ENCODE measurements at regions not wholly inside any gene's neighbourhood (a gene's known extent, or its start where the extent isn't known, plus 50 kb on each side); places are given as distances from the start of the nearest gene placed in this dataset.

DNA sequence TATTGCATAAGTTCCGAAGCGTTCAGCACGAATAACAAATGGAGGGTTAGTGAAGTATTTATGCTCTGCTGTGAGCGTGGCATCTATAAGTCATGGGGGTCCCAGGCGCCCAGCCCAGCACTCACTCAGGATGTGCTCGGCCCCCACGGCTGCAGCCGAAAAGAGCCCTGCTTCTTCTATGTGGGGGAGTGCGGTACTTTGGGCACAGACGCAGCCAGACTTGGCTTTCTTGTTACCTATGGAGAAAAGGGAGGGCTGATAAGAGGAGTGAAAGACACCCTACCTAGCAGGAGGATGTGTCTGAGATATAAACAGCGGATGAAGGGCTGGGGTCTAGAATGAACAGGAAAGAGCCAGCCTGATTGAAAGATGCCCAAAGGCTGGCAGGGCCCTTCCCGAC lies 51.4 kb downstream of the MRPL36 start:
- in situ Hi-C loops (cut with MboI; ENCODE audit: low pct_unique_long_range_greater_than_20kb, low sequenced_read_pairs), result no loop called here
- no peak for DNase-seq

DNA sequence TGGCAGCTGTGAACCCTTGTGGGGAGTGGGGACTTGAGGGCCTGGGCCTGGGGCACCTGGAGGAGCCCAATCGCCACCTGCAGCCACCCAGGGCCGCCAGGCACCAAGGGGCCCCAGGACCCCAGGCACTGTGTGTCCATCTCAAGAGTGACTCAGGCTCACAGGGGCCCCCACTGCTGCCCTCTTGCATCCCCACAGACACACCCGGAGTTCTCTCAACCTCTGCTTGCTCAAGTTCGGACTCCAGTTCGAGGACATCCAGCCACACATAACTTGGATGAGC lies 51.9 kb downstream of the MRPL36 start:
- no peak for DNase-seq
- in situ Hi-C loops (cut with MboI; ENCODE audit: low pct_unique_long_range_greater_than_20kb, low sequenced_read_pairs), result no loop called here

DNA sequence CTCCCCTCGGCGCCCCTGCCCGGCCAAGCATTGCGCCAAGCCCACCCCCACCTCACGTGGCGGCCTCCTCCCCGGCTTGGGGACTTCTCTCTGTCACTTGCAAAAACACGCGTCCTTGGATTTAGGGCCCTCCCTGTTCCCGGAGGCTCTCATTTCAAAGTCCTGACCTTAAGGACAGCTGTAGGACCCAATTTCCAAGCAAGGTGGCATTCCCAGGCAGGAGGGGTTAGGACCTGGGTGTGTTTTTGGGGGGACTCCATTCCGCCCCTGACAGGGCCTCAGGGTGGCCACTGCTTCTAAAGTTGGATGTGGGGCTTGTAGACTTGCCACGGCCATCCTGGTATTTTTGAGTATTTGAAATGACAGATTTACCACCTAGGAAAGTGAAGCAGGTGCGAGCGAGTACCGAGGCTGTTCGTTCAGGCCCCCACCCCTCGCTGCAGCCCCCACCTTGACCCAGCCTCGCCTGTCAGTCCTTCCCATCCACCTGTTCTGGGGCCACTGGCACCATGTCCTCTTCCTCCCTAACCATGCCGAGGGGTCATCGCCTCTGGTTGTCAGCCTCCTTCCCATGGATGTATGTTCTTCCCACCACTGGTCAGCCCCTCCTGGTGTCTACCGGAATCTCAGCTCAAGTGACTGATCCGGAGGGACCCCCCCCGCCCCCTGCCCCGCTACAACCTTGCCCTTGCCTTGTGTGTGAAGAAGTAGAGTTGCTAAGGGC lies 52.4 kb downstream of the MRPL36 start:
- in situ Hi-C loops (cut with MboI; ENCODE audit: low pct_unique_long_range_greater_than_20kb, low sequenced_read_pairs), result no loop called here
- DNase-seq, result no peak

DNA sequence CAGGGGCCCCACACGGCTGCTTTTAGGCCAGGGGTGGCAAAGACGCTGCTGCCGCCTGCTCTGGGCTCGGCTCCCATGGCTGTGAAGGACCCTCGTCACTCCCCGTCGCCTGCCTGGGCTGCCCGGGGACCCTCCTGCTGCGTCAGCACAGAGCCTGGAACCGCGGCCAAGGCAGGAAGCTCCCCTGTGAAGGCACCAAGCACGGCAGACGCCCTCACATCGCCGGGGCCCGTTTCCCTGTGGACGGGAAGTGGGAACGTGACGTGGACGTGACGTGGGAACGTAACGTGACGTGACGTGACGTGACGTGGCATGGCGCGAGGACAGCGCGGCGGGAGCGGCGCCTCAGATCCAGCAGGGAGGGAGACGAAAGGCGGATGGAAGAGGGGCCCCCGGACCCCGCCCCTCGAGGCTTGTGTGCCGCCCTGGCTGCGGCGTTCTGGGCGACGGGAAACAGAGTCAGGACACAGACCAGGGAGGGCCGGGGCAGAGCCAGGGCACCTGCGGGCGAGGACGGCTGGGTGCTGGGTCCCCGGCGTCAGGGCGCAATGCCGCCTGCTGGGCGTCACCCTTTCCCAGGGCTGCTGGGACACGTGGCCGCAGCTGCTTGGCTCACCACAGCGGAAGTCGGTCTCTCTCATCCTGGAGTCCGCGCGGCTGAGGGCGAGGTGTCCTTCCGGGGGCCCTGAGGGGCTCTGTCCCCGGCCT lies 53.1 kb downstream of the MRPL36 start:
- in situ Hi-C loops (cut with MboI; ENCODE audit: low pct_unique_long_range_greater_than_20kb, low sequenced_read_pairs), result no loop called here
- DNase-seq, result no peak

DNA sequence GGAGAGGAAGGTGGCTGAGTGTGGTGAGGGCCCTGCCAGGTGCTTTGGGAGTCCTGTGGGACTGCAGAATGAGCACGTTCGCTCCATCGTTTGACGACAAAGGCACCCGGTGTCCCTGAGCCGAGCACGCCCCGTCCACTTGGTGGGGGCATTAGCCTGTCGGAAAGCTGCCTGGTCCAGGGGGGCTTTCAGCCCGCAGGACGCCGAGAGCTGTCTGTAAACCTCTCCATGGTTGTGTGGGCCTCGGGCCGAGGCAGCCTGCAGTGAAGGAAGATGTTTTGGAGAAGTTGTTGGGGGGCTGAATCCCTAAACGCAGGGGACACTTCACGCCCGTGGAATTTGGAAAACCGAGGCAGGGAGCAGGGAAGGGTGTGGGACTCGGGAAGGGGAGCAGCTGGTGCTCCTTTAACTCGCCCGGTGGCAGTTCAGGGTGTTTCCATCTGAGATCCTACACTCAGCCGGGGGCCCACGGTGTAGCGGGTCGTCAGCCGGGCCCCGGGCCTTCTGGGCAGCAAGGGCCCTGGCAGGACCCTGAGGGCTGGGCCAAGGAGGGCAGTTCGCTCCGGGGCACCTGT lies 53.8 kb downstream of the MRPL36 start:
- in situ Hi-C loops (cut with MboI; ENCODE audit: low pct_unique_long_range_greater_than_20kb, low sequenced_read_pairs), result no loop called here
- DNase-seq, result no peak

DNA sequence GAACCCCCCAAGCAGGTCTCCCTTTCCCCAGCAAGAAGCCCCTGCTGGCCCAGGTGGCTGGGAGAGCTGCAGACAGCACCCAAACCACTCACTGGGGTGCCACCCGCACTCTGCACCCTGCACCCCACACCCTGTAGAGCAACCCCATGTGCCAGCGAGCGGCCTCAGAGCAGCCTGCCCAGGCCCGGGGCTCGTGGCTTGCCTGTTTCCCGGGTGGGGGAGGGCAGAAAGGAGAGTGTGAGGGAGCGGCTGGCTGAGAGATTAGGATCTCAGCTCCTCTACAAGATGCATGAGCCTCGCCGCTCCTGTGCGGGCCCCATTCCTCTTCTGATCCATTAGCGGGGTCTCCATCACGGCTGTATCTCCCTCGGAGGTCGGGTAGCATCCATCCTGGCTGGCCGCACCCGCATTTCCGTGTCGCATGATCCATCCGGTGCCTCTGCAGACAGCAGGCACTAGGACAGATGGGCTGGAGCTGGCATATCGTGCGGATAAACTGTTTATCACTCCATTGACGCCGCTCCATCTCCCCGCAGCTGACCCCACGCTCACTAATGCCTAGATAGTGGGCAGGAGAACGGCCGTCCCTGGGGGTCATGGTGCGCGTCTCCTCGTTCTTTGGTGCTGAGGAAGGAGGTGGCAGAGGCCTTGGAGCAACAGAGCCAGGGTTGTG lies 54.4 kb downstream of the MRPL36 start:
- no peak for DNase-seq
- in situ Hi-C loops (cut with MboI; ENCODE audit: low pct_unique_long_range_greater_than_20kb, low sequenced_read_pairs), result no loop called here

DNA sequence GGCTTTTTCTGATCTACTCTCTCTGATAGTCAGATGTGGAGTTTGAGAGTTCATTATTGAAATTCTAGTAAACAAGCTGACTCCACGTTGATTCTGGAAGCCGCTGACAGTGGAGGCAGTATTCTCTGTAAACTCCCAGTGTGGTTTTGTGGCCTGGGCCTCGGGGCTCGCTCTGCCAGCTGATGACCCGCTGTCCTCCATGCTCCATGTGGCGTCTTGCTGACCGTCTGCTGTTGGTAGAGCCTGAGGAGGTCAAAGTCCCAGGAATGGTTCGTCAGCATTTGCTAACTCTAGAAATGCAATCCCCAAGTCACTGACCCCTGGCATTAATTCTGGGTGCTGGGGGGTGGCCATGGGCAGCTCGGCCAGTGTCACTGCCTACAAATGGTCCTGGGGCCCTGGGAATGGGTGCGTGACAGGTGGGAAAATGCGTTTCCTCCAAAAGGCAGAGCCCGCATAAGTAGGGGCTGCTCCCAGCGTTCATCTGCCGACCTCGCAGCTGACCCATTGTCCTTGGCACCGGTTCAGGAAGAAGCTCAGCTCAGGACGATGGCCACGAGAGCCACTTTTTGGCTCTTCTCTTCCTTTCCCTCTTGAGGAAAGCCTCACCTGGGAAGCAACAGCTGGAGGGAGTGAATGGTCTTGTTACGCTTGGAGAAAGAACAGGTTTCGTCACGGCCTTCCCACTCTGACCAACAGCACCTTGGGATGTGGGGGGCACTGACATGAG lies 55.1 kb downstream of the MRPL36 start:
- in situ Hi-C loops (cut with MboI; ENCODE audit: low pct_unique_long_range_greater_than_20kb, low sequenced_read_pairs), result no loop called here
- DNase-seq, result no peak

DNA sequence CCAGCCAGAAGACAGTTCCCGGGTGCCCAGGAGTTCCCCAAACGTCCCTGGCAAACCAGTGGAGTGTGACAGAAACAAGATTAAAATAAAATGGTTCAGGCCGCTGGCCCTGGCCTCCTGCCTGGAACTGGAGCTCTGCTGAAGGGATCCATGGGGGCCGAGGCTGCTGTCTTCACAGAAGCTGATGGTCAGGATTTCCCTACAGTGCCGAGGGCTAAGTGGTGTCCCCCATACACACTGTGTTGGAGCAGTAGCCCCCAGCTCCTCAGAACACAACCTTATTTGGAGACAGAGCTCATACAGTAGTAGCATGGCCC lies 55.9 kb downstream of the MRPL36 start:
- in situ Hi-C loops (cut with MboI; ENCODE audit: low pct_unique_long_range_greater_than_20kb, low sequenced_read_pairs), result no loop called here
- DNase-seq, result no peak

DNA sequence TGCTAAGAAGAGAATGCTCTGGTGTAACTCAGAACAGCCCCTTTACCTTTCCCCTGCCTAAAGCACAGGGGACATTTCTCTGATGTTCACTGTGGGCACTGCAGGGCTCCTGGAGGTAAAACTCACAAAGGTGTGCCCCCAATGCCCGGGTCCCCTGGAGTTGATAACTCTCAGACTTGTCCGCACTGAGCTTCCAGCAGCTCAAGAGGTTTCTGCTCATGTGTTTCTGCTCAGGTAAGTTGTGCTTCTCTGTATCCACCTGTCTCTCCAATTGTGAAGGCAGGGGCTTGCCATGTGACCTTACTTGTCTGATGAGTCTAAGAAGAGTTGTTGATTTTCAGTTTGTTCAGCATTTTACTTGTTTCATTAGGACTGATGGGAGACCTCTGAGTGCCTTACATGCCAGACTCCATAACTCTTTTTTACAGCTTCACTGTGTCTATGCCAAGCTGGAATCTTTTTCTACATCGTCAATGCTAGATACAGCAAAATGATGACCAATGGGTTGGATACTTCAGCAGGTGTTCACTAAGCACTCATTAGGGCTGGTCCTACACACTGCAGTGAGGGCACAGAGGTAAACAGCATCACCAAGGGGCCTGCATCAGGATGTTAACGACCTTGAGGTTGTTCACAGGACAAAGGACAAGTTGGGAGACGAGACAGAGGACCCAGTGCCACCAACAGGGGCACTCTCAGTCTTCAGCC lies 56.4 kb downstream of the MRPL36 start:
- in situ Hi-C loops (cut with MboI; ENCODE audit: low pct_unique_long_range_greater_than_20kb, low sequenced_read_pairs), result no loop called here
- DNase-seq, result no peak

DNA sequence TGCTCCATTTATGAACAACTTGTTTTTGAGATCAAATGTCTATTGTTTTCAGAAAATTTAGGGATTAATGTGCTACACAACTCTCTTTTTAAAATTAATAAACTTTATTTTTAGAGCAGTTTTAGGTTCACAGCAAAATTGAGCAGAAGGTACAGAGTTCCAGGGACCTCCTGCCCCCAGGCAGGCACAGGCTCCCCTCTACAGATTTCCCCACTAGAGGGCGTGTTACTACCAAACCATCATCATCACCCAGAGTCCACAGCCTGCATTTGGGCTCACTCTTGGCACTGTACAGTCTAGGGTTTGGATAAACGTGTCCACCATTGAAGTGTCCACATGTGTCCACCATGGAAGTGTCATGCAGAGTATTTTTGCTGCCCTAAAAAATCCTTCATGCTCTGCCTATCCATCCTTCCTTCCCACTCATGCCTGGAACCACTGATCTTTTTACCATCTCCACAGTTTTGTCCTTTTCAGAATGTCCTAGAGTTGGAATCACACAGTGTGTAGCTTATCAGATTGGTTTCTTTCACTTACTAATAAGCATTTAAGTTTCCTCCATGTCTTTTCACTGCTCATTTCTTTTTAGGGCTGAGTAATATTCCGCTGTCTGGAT lies 61.7 kb downstream of the MRPL36 start:
- in situ Hi-C loops (cut with MboI; ENCODE audit: low pct_unique_long_range_greater_than_20kb, low sequenced_read_pairs), result no loop called here
- DNase-seq, result peak; percentile 62

DNA sequence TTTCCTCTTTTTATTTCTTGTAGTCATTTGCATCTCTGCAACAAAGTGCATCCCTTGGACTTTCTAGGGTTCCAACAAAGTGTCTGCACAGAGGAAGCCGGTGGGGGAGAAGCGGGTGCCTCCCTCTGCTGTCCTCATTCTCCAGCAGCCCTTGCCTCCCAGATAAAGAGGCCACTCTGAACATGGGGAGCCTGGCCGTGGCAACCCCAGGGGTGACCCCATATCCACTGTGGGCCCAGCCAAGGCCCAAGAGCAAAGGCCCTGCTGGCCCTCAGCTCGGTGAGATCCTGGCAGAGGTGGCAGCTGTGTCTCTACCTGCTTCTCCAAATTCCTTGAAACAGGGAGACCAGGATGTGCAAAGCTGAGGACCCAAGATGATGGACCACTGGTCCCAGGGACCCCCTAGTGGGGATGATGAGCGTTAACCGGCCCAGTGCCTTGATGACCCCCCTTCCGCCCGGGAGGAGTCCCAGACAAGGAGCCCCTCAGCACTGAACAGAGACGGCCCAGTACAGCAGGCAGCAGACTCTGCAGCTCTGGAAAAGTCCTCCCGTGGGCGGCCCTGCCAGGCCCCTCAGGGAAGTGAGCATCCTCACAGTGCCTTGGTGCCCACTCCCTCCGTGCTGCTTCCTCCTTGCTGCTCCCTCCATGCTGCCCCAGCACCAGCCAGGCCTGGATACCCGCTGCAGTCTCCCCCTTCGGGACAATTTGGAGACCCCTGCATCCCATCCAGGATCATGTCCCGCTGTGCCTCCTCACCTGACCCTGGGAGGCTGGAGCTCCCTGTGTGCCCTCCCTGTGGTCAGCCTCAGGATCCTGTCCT lies 62.5 kb downstream of the MRPL36 start:
- in situ Hi-C loops (cut with MboI; ENCODE audit: low pct_unique_long_range_greater_than_20kb, low sequenced_read_pairs), result no loop called here
- DNase-seq, result no peak

DNA sequence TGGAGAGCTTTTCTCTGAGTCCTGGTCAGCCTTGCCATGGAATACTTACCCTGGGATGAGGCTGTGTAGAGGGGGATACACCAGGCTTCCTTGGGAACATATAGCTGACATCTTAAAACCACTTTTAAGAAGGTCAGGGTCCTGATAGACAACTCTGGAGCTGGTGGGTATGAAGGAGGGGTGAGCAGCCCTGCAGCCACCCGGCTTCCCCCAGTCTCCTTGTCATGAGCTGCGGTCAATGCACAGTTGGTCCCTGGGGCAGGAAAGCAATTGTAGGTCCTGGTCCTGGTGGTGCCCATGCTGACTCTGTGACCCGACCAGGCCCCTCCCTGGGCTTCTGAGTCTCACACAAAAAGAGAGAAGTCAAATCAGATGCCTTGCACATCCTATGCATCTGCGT lies 63.6 kb downstream of the MRPL36 start:
- in situ Hi-C loops (cut with MboI; ENCODE audit: low pct_unique_long_range_greater_than_20kb, low sequenced_read_pairs), result no loop called here
- no peak for DNase-seq

DNA sequence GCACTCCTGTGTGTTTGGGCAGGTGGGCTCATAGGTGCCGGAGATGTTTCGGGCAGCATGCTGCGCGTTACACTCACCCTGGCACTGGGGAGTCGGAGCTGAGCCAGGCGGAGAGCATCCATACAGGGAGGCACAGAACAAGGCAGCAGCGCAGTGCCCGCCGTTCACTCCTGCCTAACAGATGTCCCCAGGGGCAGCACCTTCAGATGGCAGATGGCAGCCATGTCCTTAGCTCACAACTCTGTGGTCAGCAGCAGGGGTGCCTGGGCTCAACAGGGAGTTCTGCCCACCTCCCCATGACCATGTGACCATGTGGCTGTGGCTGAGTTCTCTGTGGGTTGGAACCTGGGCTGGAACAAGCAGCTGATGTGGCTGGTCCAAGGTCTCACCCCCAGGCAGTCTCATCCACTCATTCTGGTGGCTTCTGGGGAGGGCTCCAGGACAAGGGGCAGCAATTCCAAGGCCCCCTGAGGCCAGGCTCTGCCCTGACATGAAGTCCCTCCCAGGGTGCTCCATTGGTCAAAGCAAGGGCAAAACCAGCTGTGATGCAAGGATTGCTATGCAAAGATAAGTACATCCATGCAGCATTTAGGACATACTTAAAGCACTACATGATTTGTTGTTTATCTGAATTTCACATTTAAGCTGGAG lies 64.2 kb downstream of the MRPL36 start:
- DNase-seq, result no peak
- in situ Hi-C loops (cut with MboI; ENCODE audit: low pct_unique_long_range_greater_than_20kb, low sequenced_read_pairs), result no loop called here

DNA sequence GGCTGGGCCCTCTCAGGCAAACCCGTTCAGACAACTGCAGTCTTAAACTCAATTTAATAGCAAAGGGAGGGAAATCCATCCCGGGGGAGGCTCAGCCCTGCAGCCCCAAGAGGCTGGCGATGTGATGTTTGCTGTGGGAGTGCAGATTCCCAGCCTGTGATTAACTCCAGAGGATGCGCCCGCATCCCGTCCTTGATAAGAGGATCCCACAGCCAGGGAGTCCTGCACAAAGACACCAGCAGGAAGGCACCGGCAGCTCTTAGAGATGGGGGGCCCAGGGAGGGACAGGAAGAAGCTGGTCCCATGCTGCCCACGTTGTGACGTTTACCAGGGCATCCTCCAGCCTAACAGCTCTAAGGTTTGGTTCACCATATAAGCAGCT lies 64.7 kb downstream of the MRPL36 start:
- no peak for DNase-seq
- in situ Hi-C loops (cut with MboI; ENCODE audit: low pct_unique_long_range_greater_than_20kb, low sequenced_read_pairs), result no loop called here

DNA sequence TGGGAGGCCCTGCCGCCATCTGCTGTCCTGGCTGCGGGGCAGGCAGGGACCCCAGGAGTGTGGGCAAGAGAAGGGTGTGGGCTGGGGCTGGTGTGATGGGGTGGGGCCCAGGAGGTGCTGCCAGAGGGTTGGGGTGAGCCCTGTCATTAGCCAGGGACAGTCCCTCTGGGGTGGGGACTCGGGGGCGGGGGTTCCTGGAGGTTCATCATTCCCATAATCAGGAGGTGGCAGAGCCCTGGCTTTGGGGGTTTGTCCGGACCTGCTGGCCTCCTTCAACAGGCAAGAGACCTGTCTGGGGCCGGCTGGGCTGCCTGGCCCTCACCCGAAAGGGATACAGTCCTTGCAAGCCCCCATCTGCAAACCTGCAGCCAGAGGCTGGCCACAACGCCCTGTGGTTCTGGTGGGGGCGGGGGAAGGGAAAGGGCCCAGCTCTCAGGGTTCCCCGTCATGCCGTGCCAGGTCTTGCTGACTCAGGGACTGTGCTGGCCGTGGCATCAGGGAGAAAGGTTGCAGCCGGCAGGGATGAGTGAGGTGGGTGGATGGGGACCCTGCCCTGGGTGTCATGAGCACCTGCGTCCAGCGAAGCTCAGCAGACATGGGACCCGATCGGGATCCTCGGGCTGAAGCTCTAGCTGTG lies 65.2 kb downstream of the MRPL36 start:
- in situ Hi-C loops (cut with MboI; ENCODE audit: low pct_unique_long_range_greater_than_20kb, low sequenced_read_pairs), result no loop called here
- no peak for DNase-seq

DNA sequence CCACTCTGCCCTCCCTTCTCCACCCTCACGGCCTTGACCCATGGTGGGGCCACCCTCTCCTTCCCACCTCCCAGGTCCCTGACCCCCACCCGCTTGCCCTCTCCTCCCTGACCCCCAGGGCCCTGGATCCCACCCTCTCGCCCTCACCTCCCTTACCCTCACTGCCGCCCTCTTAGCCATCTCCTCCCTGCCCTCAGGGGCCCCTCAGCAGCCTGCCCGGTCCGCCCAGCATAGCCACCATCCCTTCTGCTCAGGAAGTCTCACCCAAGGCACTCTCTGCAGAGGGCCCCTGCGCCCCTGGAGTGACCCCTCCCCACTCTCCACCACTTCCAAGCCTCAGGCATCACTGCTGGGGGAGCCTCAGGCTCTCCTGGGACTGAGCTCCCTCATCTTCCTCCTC lies 66.3 kb downstream of the MRPL36 start:
- in situ Hi-C loops (cut with MboI; ENCODE audit: low pct_unique_long_range_greater_than_20kb, low sequenced_read_pairs), result no loop called here
- DNase-seq, result no peak

DNA sequence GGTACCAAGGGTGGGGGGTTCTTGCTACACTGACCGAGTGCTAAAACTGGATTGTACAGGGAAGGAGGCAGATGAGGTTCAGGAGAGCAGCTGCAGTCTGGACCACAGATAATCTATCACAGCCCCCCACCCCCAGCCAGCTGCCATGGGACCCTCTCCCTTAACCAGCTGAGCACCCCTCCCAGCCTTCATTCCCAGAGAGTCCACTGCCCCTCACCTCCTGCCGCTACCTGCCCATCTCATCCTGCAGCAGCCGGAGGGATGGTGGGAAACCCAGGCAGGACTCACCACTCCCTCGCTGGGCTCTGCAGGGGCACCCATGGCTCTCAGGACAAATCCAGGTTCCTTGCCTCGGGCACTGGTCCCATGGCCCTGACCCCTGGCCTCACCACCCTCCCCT lies 66.7 kb downstream of the MRPL36 start:
- no peak for DNase-seq
- in situ Hi-C loops (cut with MboI; ENCODE audit: low pct_unique_long_range_greater_than_20kb, low sequenced_read_pairs), result no loop called here

Measured in KBM-7 (cell line).